HT1080 (cell line): ENCODE measurements at regions not wholly inside any gene's neighbourhood (a gene's known extent, or its start where the extent isn't known, plus 50 kb on each side); places are given as distances from the start of the nearest gene placed in this dataset.
A peak's percentile ranks its signal among the peaks of the same experiment; 100 is the strongest.
"Not testable (repeated sequence)": the region's sequence is repeated elsewhere in the genome, so short reads cannot be mapped to it uniquely, and the experiment has no call there.

Experiments used
- DNase-seq: peaks from one replicate; pipeline ENCODE4 v3.0.0-alpha.2; 2015; ENCODE audit warnings: low read depth

DNA sequence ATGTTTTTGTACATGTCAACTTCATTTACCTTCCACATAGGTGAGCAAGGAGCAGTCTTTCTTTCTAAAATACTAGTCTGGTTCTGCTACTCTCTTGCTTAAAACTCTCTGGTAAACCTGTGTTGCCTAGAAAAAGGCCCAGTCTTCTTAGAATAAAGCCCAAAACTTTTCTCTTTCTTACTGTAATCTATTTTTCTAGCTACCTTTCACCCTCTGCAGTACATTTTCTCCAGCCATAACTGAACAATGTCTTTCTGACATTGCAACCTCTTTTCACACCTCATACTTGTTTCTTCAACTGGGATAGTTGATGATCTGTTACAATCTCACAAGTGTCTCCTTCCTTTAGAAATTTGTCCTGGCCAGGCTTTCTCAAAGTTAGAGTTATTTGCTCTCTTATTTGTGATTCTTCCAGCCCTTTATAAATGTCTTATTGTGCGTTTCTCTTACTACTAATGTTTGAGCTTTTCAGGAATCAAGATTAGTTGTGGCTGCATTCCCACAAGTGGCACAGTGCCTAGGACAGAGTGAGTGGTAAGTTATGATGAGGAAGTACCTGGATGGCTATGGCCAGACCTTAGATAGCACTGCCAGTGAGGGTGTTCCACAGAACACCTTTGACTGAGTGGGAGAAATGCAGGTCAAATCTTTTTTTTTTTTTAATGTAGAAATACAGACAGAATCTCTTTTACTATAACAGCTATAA lies 313.4 kb upstream of the SATB1 start:
- DNase-seq: no peak

DNA sequence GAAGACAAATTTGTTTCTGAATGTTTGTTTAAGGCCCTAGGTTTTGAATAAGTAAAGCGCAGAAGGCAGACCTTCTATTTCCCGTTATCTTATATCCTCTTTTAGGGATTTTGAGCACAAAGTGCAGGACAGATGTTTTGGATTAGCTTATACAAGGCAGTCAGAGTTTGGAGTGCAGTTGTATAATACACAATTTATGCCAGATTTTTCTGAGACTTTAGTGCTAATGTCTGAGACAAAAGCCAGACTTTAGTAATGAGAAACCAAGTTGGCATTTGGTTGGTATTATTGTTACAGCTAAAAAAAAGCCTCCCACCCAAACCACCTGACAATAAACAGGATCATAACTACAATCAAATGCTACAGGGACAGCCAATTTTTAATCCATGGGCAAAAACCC lies 309.9 kb upstream of the SATB1 start:
- DNase-seq: no peak

GRCh38 chr3:18734309-18734708 lies 309.2 kb upstream of the SATB1 start:
- no peak for DNase-seq

- no peak for DNase-seq
These were observed 307.3 kb upstream of the SATB1 start for GRCh38 chr3:18732474-18732873.

GRCh38 chr3:18730491-18730890 lies 305.4 kb upstream of the SATB1 start:
- DNase-seq: no peak

GRCh38 chr3:18729671-18730070 lies 304.5 kb upstream of the SATB1 start:
- peak; percentile 37 for DNase-seq

GRCh38 chr3:18725668-18726407 lies 300.7 kb upstream of the SATB1 start:
- DNase-seq: peak; percentile 37

DNA sequence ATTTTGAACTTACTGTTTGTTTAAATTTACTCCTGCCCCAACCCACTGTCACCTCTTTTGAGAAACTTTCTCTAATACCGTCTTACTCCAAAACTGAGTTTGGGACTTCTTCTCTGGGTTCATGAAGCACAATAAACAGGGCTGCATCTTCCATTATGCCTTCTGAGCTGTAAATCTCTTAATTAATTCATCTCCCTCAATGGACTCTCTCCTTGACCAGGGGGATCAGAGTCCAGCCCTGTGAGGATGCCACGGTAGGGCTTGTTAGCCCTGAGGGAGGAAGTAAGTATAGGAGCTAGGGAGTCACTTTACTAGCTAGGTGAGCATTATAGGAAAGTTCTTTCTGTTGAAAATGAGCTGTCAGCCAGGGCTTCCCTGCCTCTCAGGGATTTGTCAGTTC lies 299.3 kb upstream of the SATB1 start:
- no peak for DNase-seq

- no peak for DNase-seq
These were observed 298.2 kb upstream of the SATB1 start for GRCh38 chr3:18723206-18723810.

GRCh38 chr3:18720543-18720942 lies 295.4 kb upstream of the SATB1 start:
- DNase-seq: no peak

DNA sequence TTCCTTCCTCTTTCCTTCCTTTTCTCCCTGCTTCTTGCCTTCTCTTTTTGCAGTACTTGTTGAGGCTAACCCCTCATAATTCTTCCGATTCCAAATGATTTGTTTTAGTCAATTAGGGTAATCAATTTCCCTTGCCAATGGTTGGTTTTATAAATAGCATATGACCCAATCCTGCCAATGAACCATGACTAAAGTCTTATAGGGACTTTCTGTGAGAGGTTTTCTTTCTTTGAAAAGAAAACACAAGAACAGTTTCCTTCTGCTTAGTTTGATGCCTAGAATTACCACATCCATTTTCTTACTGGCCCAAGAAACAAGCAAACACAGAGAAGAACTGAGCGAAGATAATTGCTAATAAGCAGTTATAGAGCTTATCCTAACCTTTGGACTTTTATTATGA lies 292.5 kb upstream of the SATB1 start:
- DNase-seq: no peak

- DNase-seq: peak; percentile 52
These were observed 291.7 kb upstream of the SATB1 start for GRCh38 chr3:18716821-18717220.

DNA sequence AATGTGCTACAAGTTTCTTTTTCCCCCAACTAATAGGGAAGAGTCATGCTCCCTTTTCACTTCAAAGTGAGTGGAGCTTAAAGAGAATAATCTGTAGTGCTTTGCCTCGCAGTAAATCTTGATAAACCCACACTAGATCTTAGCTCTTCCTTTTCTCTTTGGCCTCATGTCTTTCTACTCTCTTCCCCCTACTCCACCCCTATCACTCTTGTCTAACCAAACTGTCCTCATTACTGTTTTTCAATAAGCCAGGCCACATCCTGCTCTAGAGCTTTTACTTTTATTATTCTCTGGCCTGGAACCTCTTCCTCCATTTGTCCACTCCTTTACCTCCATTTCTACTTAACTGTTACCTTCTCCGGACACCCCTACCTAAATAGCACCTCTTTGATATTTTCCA lies 291.0 kb upstream of the SATB1 start:
- no peak for DNase-seq

DNA sequence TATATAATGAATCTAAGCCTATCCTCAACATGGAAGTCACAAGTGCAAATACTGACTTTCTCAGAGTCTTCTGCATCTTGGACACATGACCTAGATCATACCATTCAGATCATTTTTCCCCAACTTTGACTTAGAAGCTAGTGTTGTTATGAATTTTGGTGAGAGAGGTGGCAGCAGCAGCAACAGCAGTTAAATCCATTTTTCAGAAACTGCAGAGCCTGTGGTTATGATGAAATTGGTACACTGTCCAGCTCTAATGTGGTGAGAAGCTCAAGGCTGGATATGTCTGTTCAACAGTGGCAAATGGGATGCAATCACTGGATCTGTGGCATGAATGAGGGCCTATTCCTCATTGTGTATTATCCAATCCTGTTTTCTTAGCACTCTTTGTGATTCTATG lies 290.1 kb upstream of the SATB1 start:
- no peak for DNase-seq

DNA sequence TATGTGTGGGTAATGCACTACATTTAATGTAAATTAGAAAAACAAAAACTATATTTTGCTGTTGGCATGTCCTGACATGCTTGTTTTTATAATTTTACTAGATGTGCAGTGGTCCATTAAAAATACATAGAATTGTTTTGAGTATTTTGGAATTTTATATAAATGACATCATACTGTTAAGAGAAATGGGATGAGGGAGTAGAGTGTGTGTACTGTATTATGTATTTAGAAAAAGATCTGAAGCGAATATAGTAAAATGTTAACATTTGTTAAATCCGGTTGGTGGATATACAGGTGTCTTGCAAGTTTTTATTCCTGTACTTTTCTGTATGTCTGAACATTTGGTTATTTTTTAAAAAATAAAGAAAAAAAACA lies 288.4 kb upstream of the SATB1 start:
- DNase-seq: no peak

DNA sequence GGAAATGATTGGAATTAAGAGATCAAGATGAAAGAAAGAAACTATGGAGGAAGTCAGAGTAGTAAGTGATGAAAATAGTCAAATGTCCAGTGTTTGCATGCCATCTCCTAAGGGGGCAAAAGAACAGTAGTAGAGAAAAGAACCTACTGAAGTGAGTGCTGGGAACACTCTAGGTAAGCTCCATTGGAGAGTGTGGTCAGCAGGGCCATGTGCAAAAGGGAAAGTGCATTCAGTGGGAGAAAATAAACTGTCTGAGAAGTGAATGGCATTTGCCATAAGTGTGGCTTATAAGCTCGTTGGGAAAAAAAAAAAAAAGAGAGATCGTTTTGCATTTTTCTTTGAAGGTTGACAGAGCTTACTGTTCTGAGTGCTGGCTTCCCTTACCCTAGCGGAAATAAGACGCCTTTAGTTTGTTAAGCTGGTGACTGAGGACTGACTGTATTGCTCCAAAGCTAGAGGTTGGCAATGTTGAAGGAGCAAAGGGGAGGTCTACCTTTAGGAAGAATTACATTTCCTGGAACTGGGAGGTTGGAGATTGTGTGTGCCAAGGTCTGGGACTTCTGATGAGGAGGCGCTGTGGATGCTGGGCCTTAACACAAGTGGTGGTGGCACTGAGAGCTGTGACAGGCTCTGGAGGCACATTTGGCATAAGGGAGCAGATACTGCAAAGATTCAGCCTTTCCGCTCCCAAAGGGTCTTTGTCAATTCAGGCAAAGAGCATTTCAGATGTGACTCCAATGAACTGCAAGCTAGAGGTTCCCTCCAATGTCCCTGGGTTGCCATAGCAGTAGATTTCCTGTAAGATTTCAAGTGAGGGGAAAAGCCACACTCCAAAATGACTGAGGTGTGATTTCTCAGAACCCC lies 287.8 kb upstream of the SATB1 start:
- DNase-seq: no peak

DNA sequence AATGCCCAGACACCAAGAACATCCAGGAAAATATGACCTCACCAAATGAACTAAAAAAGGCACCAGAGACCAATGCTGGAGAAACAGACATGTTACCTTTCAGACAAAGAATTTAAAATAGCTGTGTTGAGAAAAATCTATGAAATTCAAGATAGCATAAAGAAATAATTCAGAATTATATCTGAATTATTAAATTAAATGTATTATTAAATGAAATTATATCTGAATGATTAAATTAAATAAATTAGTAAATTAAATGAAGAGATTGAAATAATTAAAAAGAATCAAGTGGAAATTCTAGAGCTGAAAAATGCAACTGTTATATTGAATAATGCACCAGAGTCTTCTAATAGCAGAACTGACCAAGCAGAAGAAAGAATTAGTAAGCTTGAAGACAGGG lies 279.2 kb upstream of the SATB1 start:
- no peak for DNase-seq

DNA sequence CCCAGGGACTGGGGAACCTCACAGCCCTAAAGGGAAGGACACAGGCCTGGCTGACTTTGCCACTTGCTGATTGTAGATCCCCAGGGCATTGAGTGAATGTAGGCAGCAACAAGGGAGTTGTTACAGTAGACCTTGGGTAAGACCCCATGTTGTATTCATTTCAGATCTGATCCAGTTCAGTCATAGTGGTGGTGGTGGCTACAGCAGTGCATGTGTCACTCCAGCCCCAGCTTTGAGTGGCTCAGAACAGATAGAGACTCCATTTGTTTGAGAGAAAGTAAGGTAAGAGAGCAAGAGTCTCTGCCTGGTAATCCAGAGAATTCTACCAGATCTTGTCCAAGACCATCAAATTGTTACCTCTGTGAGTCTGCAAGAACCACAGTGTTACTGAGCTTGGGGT lies 278.7 kb upstream of the SATB1 start:
- no peak for DNase-seq

DNA sequence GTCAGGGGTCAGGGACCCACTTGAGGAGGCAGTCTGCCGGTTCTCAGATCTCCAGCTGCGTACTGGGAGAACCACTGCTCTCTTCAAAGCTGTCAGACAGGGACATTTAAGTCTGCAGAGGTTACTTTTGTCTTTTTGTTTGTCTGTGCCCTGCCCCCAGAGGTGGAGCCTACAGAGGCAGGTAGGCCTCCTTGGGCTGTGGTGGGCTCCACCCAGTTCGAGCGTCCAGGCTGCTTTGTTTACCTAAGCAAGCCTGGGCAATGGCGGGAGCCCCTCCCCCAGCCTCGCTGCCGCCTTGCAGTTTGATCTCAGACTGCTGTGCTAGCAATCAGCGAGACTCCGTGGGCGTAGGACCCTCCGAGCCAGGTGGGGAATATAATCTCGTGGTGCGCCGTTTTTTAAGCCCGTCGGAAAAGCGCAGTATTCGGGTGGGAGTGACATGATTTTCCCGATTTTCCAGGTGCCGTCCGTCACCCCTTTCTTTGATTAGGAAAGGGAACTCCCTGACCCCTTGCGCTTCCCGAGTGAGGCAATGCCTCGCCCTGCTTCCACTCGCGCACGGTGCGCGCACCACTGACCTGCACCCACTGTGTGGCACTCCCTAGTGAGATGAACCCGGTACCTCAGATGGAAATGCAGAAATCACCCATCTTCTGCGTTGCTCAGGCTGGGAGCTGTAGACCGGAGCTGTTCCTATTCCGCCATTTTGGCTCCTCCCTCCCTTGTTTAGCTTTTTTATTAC lies 268.6 kb upstream of the SATB1 start:
- DNase-seq: not testable (repeated sequence)

- no peak for DNase-seq
These were observed 262.1 kb upstream of the SATB1 start for GRCh38 chr3:18687286-18687685.

GRCh38 chr3:18683900-18684299 lies 258.8 kb upstream of the SATB1 start:
- no peak for DNase-seq
